ENCODE measurements at regions not wholly inside any gene's neighbourhood (a gene's known extent, or its start where the extent isn't known, plus 50 kb on each side); places are given as distances from the start of the nearest gene placed in this dataset.
"Not testable (repeated sequence)": the region's sequence is repeated elsewhere in the genome, so short reads cannot be mapped to it uniquely, and the experiment has no call there.

GRCh38 chr6:85754894-85755293, 112.2 kb upstream of the SYNCRIP start:
- DNase-seq: no peak

DNA sequence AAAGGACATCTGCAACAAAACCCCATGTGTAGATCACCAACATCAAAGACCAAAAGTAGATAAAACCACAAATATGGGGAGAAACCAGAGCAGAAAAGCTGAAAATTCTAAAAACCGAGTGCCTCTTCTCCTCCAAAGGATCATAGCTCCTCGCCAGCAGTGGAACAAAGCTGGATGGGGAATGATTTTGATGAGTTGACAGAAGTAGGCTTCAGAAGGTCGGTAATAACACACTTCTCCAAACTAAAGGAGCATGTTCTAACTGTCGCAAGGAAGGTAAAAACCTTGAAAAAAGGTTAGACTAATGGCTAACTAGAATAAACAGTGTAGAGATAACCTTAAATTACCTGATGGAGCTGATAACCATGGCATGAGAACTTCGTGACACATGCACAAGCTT, 109.9 kb upstream of the SYNCRIP start:
- no peak for DNase-seq

DNA sequence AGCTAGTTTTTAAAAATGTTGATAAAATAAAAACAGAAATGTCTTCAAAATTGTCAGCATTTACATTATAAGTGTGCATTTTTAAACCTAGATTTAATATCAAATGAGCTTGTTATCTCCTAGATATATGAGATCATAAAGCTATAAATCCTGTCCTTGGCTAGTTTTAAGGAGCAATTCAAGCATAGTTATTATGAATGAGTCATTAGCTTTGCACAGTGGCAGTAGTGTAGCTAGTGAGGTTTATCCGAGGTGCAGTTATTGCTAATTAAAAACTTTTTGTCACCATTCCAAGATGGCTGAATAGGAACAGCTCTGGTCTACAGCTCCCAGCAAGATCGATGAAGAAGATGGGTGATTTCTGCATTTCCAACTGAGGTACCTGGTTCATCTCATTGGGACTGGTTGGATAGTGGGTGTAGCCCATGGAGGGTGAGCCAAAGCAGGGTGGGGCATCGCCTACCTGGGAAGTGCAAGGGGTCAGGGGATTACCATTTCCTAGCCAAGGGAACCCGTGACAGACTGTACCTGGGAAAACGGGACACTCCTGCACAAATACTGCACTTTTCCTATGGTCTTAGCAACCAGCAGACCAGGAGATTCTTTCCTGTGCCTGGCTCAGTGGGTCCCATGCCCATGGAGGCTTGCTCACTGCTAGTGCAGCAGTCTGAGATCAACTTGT, 108.8 kb upstream of the SYNCRIP start:
- DNase-seq: no peak

DNA sequence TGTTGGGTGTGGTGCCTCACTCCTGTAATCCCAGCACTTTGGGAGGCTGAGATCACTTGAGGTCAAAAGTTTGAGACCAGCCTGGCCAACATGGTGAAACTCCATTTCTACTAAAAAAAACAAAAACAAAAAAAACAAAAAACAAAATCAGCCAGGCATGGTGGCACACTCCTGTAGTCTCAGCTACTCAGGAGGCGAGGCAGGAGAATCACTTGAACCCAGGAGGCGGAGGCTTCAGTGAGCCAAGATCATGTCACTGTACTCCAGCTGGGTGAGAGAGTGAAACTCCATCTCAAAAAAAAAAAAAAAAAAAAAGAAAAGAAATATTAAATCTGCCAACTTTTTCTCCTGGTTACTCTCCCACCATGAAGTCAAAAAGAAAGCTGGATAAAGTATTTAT, 107.5 kb upstream of the SYNCRIP start:
- not testable (repeated sequence) for DNase-seq

- DNase-seq: no peak
Observed at GRCh38 chr6:85749236-85749635, 106.5 kb upstream of the SYNCRIP start.

GRCh38 chr6:85747666-85748065, 105.0 kb upstream of the SYNCRIP start:
- no peak for DNase-seq

DNA sequence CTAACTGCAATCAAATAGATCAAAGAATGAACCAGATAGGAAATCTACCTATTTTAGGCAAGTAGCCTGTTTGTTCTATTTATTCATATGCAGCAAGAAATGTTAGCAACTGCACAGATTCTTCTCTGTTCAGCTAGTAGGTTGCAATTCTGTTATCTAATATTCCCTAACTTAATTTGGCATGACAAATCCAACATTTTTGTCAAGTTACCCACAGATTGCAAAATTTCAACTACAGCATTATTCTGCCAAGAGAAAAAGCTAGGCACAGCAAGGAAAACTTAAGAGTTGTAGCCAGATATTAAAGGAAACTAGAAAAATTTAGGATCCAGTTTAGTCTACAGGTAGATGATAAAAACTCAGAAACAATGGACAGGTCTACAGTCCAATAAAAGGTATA, 104.4 kb upstream of the SYNCRIP start:
- no peak for DNase-seq

GRCh38 chr6:85744433-85744970, 101.8 kb upstream of the SYNCRIP start:
- DNase-seq: no peak

- DNase-seq: no peak
Observed at GRCh38 chr6:85726206-85726605, 83.5 kb upstream of the SYNCRIP start.

GRCh38 chr6:85715797-85716196, 73.1 kb upstream of the SYNCRIP start:
- DNase-seq: no peak

GRCh38 chr6:85714893-85715530, 72.3 kb upstream of the SYNCRIP start:
- no peak for DNase-seq

- no peak for DNase-seq
Observed at GRCh38 chr6:85712346-85712745, 69.7 kb upstream of the SYNCRIP start.

- DNase-seq: not testable (repeated sequence)
Observed at GRCh38 chr6:85707515-85708145, 64.9 kb upstream of the SYNCRIP start.

DNA sequence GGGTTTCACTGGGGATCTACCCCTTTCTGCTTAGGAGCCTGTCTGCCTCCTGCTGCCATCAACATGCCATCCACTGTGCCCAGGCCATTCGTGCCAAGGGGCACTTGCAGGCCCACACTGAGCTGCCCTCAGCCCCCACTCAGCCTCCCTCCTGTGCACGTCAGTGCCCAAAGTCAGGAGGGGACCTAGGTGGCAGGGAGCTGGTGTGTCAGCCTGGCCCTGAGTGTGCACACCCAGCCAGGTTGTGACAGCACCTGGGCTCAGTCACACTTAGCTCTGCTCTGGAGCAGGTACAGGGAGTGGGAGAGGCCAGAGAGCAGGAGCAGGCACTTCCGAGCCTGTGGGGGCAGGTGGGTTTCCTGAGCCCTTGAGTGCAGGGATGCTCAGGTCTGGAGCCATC, 63.6 kb upstream of the SYNCRIP start:
- DNase-seq: no peak

DNA sequence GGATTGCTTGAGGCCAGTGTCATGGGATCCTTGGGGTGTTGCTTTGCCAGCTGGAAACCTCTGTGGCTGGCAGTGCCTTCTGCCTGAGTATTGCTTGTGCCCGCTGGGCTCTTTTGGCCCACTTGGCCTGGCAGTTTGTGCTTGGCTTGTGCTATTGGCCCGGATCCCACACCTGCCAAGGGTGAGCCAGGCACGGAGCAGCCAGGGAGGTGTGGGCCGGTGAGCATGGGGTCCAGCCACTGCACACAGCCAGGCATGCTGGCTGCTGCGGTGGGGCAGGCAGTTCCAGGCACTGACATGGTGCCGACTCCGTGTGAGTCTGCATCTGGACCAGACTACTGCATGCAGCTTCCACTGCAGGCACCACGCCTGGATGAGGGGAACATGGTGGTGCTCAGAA, 62.5 kb upstream of the SYNCRIP start:
- DNase-seq: no peak

DNA sequence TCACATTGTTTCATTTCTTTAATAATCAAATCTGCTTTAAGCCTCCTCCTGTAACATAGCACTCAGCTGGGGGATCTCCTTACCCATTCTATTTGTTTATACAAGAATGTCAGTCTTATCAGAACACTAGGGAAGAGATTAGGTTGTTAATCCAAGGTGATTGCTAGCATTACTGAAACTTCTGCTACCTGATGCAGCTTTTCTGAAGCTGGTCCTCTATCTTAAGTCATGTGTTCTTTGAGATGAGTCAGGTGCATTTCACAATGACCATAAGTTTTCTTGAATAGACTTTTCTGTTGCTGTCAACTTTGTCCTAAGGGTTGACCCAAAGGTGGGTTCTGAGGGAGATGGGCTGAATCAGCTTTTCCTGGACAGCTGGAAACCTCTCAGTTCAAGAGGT, 60.7 kb upstream of the SYNCRIP start:
- no peak for DNase-seq

All from anterior cingulate cortex (tissue), 58 donors.